HG03064 (cell line): ENCODE measurements at regions not wholly inside any gene's neighbourhood (a gene's known extent, or its start where the extent isn't known, plus 50 kb on each side); places are given as distances from the start of the nearest gene placed in this dataset.
A peak's percentile ranks its signal among the peaks of the same experiment; 100 is the strongest.
"Not testable (repeated sequence)": the region's sequence is repeated elsewhere in the genome, so short reads cannot be mapped to it uniquely, and the experiment has no call there.

Source experiments
- ATAC-seq: cut with Tn5 transposase; IDR thresholded peaks from one replicate; pipeline ENCODE4 v1.9.1; 2021; ENCODE audit warnings: low read depth; ENCODE audit not compliant: unreplicated experiment

DNA sequence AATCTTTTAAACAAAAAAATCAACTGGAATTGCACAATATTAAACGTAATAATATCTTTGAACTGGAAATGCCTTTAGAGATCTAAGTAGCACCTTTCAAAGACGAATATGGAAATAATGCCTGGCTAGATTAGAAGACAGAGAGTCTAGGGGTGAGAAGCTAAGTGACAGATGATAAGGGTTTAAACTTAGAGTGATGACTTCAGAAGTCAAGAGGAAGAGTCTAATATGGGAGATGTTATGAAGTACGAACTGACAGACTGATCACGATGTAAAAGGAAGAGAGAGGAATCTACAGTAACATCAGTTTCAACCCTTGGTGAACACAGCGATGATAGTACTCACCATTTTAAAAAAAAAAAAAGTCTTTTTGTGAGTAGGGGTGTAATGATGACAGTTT lies 57.9 kb downstream of the HINT1 start:
- no peak for ATAC-seq

DNA sequence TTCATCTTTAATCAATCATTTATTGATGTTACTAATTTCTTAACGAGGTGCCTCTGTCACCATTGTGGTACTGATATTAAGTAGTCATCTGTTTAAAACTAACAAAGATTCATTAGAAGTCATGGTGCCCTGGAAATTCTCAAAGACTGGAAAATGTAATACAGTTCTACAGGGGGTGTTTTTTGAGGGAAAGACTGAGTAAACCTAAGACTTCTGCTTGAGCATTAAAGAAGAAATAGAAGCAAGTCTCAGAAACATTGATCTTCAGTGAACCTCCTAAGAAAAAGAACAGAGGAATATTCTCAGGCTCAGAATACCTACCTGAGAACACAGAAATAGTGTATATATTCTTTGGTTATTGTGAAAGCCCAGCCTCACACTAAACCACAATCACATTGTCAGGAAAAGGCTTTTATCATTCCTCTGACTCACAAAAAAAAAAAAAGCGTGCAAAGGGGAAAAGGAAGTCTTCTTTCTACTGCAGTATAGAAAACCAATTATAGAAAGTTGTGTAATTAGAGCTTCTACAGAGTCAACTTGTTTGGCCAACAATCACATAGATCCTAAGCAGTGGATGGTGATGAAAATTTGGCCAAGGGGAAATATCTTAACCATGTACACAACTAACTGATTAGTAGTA lies 60.8 kb downstream of the HINT1 start:
- ATAC-seq, result no peak

DNA sequence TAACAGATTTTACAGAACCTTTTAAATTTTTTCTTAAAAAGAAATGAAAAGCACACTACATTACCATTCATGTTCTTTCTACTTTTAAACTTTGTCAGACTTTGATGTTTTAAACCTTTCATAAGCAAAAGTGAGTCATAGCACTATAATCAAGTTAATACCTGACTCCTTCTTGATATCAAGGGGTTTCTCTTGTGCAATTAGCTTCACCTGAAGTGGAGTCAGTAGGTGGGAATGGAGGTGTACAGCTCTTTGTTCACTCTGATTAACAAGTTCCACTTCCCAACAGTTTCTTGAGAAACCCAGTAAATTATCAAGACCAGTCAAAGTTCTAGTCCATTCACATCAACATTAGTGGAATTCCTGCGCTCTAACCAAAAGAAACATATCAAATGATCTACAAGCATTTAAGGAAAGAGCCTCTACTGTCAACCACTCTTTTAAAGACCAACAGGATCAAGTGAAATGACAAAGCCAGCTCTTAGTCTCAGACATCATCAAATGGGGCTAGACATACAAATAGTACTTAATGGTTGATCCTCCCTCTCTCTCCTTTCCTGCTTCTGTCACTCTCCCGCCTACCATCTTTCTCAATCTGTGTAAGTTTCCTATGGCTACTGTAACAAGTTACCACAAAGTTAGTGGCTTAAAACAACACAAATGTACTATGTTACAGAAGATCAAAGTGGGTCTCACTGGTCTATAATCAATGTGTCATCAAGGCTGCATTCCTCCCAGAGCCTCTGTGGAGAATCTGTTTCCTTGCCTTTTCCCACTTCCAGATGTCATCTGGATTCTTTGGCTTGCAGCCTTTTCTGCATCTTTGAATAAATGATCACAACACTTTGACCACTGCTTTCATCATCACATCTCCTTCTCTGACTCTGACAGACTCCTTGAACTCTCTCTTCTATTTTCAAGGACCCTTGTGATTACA lies 68.0 kb downstream of the HINT1 start:
- no peak for ATAC-seq

DNA sequence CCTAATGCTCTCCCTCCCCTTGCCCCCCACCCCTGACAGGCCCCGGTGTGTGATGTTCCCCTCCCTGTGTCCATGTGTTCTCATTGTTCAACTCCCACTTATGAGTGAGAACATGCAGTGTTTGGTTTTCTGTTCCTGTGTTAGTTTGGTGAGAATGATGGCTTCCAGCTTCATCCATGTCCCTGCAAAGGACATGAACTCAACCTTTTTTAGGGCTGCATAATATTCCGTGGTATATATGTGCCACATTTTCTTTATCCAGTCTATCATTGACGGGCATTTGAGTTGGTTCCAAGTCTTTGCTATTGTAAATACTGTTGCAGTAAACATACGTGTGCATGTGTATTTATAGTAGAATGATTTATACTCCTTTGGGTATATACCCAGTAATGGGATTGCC lies 69.5 kb downstream of the HINT1 start:
- not testable (repeated sequence) for ATAC-seq

DNA sequence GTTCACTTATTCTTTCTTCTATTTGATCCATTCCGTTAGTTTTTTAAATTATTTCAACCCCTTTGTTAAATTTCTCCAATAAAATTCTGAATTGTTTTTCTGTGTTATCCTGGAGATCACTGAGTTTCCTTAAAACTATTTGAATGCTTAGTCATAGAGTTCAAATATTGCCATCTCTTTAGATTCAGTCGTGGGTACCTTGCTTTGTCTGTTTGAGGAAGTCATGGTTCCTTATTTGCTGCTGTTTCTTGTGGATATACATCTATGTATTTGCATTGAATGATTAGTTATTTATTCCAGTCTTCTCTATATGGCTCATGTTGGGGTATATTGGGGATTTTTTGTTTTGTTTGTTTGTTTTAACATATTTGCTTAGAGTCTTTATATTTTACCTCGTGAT lies 80.6 kb downstream of the HINT1 start:
- no peak for ATAC-seq

DNA sequence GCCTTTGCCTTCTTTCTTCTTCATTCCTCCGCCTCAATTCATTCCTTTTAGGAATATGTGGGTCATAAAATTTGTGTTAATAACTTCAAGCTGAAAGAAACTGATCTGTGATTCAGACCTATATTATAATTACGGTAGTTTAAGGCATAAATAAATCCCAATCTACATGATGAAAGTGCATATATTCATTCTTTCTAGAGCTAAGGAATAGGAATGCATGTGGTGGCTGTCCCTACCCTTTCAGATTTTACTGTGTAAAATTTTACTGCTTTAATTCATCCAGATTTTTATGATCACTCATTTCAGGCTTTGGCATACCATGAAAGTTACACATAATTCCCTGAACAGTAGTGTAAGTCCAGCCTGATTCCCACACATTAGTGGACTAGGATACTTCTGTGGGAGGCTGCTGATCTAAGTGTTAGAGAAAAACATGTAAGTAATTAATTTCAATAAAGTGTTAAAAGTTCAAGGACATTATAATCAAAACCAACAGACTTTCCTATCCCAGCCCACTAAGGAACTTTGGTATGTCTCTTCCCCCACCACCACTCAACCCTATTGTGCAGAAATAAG lies 83.1 kb downstream of the HINT1 start:
- no peak for ATAC-seq

DNA sequence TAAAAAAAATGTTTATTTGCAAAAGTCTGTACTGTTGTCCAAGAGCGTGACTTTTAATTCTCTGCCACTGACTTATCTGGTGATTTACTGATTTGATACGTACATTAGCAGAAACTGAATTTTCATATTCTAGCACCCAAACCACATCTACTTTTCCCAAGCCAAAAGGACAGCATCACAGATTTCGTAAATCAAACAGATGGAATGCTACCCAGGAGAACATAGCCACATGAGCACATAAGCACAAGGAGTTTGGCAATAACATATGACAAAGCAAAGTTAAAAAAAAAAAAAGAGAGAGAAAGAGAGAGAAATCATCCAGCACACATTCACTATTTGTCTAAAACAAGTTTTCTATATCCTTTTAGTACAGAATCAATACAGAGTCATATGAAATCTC lies 83.7 kb downstream of the HINT1 start:
- ATAC-seq, result no peak

DNA sequence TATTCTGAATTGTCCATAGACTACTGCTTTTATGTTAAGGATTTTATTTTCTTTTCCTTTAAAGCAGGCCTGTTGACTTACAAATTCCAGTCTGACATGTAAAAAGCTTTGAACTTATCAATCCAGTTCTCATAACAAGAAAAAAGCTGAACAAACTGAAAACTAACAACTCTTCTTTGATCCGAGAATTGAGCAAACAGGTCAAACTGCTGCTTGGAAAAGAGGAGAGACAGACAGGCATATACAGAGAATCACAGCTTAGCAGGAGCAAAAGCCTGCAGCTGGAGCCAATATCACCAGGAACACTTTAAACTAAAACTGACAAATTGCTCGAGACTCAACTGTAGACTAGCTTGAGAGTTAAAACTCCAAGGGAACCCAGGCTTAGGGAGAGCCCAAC lies 85.8 kb downstream of the HINT1 start:
- ATAC-seq, result no peak

DNA sequence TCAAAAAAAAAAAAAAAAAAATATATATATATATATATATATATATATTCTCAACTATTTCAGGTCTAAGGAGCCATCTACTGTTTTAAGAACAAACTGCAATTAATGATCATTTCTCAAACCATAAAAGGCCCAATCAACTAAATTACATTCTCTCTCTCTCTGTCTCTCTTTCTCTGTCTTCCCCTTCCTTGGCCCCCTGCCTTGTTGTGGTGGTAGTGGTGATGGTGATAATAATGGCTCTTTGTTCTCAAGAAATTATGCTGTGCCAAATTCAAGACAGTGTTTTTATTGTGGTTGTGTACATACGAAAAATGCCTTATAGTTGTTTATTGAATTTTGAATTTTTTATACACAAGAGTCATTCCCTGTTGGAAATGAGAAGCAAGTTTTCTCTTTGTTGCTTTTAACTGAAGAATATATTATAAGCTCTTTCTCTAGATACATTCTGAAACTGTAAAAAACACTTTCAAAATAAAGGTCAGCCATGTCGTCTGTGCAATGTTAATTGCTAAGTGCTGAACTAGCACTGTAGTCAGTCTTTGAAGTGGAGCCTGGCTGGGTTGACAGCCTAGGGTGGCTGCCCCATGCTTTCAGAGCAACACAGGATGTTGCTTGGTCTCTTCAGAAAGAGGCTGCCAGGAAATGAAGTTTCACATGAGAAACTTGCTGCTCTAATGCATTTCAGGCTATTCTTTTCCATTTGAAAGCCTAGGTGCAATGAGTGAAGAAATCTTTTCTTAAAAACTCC lies 96.0 kb downstream of the HINT1 start:
- peak; percentile 95 for ATAC-seq

DNA sequence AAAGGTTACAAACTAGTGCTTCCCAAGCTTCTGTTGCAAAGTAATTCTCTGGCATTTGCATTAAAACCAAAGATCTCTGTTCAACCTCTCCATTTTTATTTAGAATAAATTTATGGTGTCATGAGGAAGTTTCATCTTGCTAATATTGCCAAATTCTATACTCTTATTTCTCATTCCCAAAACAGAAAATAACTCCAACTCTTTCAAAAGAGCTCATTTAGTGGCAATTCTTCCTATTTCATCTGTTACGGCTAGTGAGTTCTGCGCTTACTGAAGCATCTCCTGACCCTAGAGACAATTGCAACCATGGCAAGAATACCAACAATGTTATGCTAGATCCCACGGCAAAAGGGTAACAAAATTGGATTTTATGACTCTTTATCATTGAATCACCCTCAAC lies 97.0 kb downstream of the HINT1 start:
- no peak for ATAC-seq

DNA sequence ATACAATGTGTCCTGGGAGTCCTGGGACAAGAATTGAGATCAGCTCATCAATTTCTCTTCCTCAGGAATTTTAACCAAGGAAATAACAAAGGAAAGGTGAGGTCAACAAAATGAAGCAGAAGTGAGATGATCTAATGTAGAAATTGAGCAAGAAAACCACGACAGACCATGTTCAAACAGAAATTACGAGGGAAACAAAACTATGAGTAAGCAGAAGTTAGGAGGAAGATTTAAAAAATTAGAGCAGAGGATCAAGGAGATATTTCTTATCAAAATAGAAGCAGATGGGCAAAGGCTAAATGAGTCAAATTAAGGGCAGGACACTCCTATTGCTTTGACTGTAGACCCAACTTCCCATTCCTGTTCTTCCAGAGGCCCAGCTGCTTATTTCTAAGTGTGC lies 97.4 kb downstream of the HINT1 start:
- no peak for ATAC-seq

DNA sequence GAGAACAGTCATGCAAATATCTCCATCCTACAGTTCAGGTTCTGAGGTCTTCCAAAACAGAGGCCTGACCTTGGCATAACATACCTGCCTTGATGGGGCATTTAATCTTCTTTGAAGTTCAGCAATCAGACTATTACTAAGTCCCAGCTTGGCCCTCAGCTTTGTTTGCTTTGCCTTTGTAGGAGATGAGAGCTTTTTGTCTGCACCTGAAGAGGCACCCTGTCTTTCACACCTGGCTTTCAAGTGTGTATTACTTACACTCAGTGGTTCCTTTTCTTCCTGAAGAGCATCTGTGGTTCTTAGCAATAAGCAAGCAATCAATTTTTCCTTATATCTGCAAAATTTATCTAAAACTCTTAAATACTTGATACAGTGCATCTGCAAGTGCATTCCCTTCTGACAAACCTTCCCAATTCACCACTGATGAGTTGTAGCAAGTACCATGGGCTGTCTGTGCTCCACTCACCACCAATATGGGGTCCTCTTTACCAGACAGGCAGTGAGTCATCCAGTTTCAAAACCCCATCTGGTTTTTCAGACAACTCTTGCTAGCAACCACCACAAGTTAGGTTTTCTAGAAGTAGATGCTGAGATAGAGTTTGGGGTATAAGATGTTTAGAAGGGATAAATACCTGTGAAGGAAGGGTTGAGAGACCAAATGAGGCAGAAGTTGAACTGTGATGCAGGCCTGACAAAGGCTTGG lies 100.2 kb downstream of the HINT1 start:
- ATAC-seq, result no peak

DNA sequence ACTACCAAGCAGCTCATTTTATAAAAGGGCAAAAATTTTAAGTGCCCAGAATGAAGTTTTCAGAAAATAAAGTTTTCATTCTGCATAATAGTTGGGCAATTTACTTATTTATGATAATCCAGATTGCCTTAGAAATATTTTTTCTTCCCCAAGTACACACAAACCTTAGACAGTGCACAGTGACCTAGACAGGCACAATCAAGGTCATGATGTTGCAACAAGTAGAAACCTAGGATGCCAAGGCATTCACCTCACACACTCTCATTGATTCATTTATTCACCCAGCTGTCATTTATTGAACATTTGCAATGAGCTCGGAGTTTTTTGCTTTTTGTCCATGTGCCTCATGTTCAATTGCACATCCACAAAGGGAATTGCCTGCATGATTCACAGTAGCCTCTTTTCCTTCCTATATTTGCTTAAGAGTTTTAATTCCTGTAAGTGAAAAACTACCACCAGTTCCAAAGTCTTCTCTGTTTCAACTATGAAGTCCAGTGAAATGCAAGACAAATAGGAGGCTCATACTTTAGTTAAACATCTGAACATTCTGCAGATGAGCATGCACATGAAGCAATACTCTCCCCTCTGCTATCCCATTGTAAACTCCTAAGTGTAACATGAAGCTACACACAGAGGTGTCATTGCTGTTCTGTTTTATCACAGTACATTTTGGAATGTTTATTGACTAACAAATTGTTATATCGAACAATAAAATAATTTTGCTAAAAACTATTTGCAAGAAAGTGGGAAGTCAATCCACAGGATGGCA lies 122.9 kb downstream of the HINT1 start:
- ATAC-seq, result no peak

DNA sequence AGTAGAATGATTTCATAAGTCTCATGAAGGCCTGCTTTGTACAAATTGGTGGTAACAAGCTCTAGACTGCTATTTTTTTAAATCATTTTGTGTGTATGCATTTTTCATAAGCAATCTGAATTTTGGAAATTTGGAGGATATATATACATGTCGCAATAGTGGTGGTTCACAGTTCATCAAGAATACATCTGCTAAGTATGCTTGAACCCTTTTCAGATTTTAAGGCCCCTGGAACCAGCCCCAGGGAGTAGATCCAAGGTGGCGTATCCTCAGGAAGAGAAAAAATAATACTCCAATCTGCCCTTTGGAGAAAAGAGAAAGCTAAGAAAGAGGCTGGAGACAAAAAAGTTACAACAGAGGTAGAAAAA lies 141.6 kb downstream of the HINT1 start:
- ATAC-seq, result no peak

DNA sequence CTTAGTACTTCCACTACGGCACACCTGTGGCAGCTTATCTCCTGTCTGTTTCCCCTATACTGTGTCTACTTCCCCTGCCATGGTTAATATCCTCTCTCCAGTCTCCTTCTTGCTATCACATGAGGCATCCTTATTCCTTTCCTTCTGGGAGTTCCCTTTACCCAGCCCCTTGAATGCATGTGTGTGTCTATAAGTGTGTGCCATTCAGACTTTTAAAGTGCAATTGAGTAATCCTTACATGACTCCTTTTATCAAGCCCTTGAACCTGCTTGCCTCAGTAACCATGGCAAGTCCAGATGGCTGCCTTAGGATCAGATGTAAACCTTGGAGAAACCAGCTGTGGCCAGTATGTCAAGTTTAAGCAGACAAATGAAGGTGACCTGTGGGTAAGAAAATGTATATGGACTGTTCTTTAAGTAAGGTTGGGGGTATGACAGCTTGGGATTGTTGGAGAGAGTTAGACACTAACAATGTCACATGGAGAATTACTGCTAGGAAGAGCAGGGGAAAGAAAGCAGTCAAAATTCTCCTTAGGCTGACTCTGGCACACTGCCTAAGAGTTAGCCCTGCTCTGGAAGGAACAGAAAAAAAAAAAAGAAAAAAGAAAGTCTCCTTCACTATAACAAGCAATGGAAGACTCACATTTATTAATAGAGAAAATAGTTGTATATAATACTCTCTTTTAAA lies 142.1 kb downstream of the HINT1 start:
- no peak for ATAC-seq

DNA sequence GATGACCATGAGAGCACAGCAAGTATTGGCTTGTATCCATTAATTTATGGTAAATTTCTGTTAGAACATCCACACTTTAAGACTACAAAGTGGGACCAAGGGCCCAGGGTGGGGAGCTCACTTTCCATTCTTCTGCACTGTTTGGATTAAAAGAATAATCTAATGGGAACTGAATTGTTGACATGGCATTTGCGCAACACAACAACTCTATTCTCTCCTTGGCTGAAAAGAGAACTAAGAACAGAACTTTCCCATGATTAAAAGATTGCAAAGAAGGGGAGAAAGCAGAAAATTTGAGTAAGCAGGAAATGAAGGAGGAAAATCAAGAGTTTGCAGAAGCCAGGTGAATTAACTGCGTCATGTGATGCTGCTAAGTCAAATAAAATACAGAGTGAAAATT lies 143.4 kb downstream of the HINT1 start:
- no peak for ATAC-seq

DNA sequence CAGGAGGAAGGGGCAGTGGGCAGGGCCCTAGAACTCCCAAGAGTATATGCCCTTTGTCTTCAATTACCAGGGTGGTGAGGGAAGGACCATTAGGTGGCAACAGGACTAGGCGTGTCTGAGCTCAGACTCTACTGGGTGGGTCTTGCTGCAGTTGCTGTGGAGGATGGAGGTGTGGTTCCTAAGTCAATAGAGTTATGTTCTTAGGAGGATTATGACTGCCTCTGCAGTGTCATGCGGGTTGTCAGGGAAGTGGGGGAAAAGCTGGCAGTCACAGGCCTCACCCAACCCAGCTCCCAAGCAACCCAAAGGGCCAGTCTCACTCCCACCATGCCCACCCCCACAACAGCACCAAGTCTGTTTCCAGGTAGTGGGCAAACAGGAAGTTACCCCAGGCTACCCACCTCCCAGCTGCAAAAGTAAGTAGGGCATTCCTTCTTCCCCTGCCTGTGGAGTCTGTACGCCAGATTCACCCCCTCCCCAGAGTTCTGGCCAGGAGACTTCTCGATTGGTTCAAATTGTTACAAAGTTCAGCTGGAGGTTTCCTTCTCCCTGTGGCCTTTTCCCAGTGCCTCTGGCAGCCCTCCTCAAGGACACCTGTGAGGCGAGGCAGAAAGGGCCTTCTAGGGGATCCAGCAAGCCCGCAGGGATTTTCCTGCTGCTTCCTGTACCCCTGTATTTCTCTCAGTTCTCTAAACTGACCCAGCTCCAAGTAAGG lies 145.3 kb downstream of the HINT1 start:
- ATAC-seq, result no peak

DNA sequence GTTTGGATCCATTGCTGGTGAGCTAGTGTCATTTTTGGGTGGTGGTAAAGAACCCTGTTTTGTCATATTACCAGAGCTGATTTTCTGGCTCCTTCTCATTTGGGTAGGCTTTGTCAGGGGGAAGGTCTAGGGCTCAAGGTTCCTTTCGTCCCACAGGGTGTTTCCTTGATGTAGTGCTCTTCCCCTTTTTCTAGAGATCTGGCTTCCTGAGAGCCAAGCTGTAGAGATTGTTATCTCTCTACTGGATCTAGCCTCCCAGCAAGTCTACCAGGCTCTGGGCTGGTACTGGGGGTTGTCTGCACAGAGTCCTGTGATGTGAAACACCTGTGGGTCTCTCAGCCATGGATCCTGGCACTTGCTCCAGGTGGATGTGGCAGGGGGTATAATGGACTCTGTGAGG lies 145.9 kb downstream of the HINT1 start:
- no peak for ATAC-seq

DNA sequence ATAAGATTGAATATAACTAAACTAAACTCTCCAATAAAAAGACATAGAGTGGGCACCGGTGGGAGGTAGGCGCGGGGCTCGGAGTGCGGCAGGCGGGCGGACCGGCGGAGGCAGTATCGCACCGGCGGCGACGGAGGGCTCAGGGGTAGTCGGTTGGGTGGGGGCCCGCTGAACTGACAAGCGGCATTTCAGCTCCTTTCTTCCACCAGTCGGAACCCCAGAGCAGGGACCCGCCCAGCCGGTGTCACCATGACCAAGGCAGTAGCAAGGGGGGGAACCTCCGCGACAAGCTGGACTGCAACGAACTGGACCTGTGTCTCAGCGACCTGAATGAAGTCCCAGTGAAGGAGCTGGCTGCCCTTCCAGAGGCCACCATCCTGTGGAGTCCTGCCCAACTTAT lies 156.7 kb downstream of the HINT1 start:
- ATAC-seq, result no peak
